Lung (tissue), 11 donors: ENCODE measurements at regions not wholly inside any gene's neighbourhood (a gene's known extent, or its start where the extent isn't known, plus 50 kb on each side); places are given as distances from the start of the nearest gene placed in this dataset.
A peak's percentile ranks its signal among the peaks of the same experiment; 100 is the strongest.

Source experiments
- ATAC-seq: fragments of 200-7000 bp; cut with Tn5 transposase; one replicate; pipeline ENCODE4 v1.9.1; 2020; ENCODE audit warnings: moderate number of reproducible peaks; ENCODE audit not compliant: insufficient read depth, low FRiP score
- DNase-seq, 3 donors: peaks; one replicate each; pipeline ENCODE4 v3.0.0-alpha.2; 2013 to 2017
- H3K27ac ChIP-seq, 2 donors: one replicate each; pipeline ENCODE4 v1.5.1; 2013; ENCODE audit warnings: mild to moderate bottlenecking in 2 of 2, moderate library complexity in 2 of 2, control low read depth in 1 of 2, inconsistent platforms in 1 of 2, low read depth in 1 of 2, low read length in 1 of 2
- H3K27me3 ChIP-seq, 3 donors: one replicate each; pipeline ENCODE4 v1.5.1; 2013; ENCODE audit warnings: low read length in 2 of 3; ENCODE audit not compliant: control insufficient read depth in 3 of 3, insufficient read depth in 3 of 3
- H3K36me3 ChIP-seq, 4 donors: one replicate each; pipeline ENCODE4 v1.5.1; 2013; ENCODE audit warnings: low read length in 4 of 4, mild to moderate bottlenecking in 1 of 4, moderate library complexity in 1 of 4; ENCODE audit not compliant: control insufficient read depth in 4 of 4, insufficient read depth in 4 of 4
- H3K4me1 ChIP-seq, 5 donors: one replicate each; pipeline ENCODE4 v1.5.1; 2013; ENCODE audit warnings: low read length in 5 of 5, mild to moderate bottlenecking in 2 of 5, moderate library complexity in 1 of 5; ENCODE audit not compliant: control insufficient read depth in 5 of 5, insufficient read depth in 5 of 5
- H3K4me3 ChIP-seq: one replicate; pipeline ENCODE4 v1.5.1; 2013; ENCODE audit warnings: mild to moderate bottlenecking, control low read depth, moderate library complexity
- H3K9ac ChIP-seq, 2 donors: one replicate each; pipeline ENCODE4 v1.5.1; 2013; ENCODE audit warnings: low read length in 2 of 2, control low read depth in 1 of 2; ENCODE audit not compliant: insufficient read depth in 1 of 2
- H3K9me3 ChIP-seq, 4 donors: one replicate each; pipeline ENCODE4 v1.5.1; 2013; ENCODE audit warnings: low read length in 3 of 4, mild to moderate bottlenecking in 1 of 4, moderate library complexity in 1 of 4; ENCODE audit not compliant: control insufficient read depth in 4 of 4, insufficient read depth in 3 of 4
- WGBS, 2 donors: extraction: QIAGEN DNeasy Blood & Tissue Kit; methylation state at CpG; one replicate each; pipeline ENCODE4 v1.1.7; 2013; 5-methylcytosine and 5-hydroxymethylcytosine counted together
- TF ChIP-seq, protein P1 (sequence below): IDR thresholded peaks from 2 replicates; pipeline ENCODE4 v1.5.1; 2012; ENCODE audit warnings: mild to moderate bottlenecking; ENCODE audit errors: control extremely low read depth, extremely low read depth
- donor health status: control.
- donor health status: control.
- donor health status: Bipolar disorder and iron deficiency.
- donor health status: healthy.
- donor health status: DM: yes; HTN: yes; CAD: no.

GRCh38 chr17:68734931-68735330 is 133.8 kb upstream of the FAM20A start:
- no peak for ATAC-seq
- no peak overlapping the region for H3K27ac ChIP-seq

GRCh38 chr17:68734187-68734900 is 133.2 kb upstream of the FAM20A start:
- Histone ChIP-seq H3K27me3 (no peaks in the 10 kb centered on the region), H3K36me3 (no peaks in the 10 kb centered on the region), H3K9ac (no peak overlapping the region), H3K27ac (no peak overlapping the region), H3K4me3 (no peak overlapping the region), H3K9me3 (no peaks in the 10 kb centered on the region), H3K4me1 (peaks cover 0 to 7% (median 0%) of the 10 kb centered on the region in 5 donors)
- DNase-seq, result no peak
- TF ChIP-seq, protein P1, sequence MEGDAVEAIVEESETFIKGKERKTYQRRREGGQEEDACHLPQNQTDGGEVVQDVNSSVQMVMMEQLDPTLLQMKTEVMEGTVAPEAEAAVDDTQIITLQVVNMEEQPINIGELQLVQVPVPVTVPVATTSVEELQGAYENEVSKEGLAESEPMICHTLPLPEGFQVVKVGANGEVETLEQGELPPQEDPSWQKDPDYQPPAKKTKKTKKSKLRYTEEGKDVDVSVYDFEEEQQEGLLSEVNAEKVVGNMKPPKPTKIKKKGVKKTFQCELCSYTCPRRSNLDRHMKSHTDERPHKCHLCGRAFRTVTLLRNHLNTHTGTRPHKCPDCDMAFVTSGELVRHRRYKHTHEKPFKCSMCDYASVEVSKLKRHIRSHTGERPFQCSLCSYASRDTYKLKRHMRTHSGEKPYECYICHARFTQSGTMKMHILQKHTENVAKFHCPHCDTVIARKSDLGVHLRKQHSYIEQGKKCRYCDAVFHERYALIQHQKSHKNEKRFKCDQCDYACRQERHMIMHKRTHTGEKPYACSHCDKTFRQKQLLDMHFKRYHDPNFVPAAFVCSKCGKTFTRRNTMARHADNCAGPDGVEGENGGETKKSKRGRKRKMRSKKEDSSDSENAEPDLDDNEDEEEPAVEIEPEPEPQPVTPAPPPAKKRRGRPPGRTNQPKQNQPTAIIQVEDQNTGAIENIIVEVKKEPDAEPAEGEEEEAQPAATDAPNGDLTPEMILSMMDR, result no peak
- WGBS, 2 donors, result 76 to 94% methylated on average over 6 of the region's 6 CpGs
- ATAC-seq, result no peak

More at GRCh38 chr17:68734931-68735330, 133.8 kb upstream of the FAM20A start:
- TF ChIP-seq, protein P1, result no peak
- Histone ChIP-seq H3K4me3 (no peak overlapping the region), H3K9ac (no peak overlapping the region), H3K4me1 (peaks cover 0 to 7% (median 0%) of the 10 kb centered on the region in 5 donors), H3K27me3 (no peaks in the 10 kb centered on the region), H3K36me3 (no peaks in the 10 kb centered on the region), H3K9me3 (no peaks in the 10 kb centered on the region)
- DNase-seq, result peak in 2 of 3 donors; percentile 21 to 38

- peak; percentile 19 for ATAC-seq
- no peak overlapping the region for H3K4me3 ChIP-seq
- TF ChIP-seq, protein P1, result no peak
- peaks cover 0 to 2% (median 0%) of the 10 kb centered on the region in 4 donors for H3K9me3 ChIP-seq
- no peaks in the 10 kb centered on the region for H3K36me3 ChIP-seq
- DNase-seq, result peak in 1 of 3 donors; percentile 20
- H3K4me1 ChIP-seq, result peaks cover 0 to 7% (median 0%) of the 10 kb centered on the region in 5 donors
- WGBS, 2 donors, result 35 to 68% methylated on average over 4 of the region's 4 CpGs
- no peaks in the 10 kb centered on the region for H3K27me3 ChIP-seq
- no peak overlapping the region for H3K9ac ChIP-seq
- H3K27ac ChIP-seq, result no peak overlapping the region
Measured at GRCh38 chr17:68733241-68734176, 132.3 kb upstream of the FAM20A start.
